ENCODE measurements at regions not wholly inside any gene's neighbourhood (a gene's known extent, or its start where the extent isn't known, plus 50 kb on each side); places are given as distances from the start of the nearest gene placed in this dataset.

DNA sequence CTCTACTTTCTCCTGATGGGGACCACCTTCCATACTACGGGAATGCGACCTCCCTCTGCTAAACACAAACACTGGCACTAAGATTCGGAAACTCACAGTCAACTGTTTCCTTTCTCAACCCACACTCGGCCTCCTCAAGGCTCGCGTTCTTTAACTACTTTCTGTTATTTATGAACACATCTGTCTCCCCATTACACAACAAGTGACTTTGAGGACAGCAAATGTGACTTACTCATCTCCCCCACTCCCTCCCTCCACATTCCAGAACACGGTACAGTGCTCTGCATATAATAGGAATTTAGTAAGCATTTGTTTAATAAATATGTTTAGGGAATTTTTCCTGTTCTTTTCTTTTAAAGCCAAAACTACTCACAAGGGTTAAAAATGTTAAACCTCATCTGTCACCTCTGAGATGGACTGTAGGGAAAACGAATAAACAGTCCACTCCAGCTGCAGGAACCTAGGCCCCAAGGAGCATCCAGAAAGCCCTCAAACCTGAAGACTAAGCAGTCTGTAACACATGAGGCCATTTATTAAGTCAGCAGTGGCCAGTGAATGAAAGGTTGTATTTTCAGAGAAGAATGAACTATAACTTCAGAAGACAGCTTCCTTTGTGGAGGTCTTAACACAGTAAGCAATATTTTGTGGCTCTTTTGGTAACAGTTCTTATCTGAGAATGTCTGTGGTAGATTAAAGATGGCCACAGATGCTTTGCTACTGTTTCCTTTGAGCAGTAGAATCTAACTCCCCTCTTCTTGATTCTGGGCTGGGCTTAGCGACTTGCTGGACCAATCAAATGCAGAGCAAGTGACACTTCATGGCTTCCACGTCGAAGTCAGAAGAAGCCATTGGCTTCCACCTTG, 209.6 kb upstream of the DTNBP1 start:
- Histone ChIP-seq H3K4me3 (ENCODE audit: low read depth, low read length) (no peak overlapping the region), H3K36me3 (ENCODE audit: control insufficient read depth, insufficient read depth, low read length) (no peaks in the 10 kb centered on the region), H3K27me3 (ENCODE audit: control insufficient read depth, insufficient read depth, low read length) (peaks cover 3% of the 10 kb centered on the region)
- FAIRE-seq (no peak), DNase-seq (ENCODE audit: low read depth) (no peak)
- TF ChIP-seq, protein P1, sequence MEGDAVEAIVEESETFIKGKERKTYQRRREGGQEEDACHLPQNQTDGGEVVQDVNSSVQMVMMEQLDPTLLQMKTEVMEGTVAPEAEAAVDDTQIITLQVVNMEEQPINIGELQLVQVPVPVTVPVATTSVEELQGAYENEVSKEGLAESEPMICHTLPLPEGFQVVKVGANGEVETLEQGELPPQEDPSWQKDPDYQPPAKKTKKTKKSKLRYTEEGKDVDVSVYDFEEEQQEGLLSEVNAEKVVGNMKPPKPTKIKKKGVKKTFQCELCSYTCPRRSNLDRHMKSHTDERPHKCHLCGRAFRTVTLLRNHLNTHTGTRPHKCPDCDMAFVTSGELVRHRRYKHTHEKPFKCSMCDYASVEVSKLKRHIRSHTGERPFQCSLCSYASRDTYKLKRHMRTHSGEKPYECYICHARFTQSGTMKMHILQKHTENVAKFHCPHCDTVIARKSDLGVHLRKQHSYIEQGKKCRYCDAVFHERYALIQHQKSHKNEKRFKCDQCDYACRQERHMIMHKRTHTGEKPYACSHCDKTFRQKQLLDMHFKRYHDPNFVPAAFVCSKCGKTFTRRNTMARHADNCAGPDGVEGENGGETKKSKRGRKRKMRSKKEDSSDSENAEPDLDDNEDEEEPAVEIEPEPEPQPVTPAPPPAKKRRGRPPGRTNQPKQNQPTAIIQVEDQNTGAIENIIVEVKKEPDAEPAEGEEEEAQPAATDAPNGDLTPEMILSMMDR (IDR thresholded peaks at IDR 0.05; ENCODE audit: insufficient read depth, low read length, severe bottlenecking), result no peak

DNA sequence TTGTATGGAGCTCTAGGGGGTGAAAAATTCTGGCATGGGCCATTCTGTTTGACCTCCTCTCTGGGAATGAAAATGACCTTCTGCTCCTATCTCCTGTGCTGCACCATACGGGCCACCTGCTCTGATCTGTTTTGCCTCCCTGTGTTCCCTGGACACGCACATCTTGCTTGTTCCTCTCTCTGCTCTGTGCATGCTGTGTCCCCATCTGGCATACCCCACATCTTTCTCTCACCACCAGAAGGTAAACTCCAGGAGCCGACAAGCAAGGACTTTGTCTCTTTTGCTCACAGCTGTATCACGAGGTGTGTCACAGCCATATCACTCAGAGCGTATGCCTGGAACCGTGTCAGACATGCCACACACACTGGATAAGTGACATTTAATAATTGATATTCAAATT, 208.4 kb upstream of the DTNBP1 start:
- no peaks in the 10 kb centered on the region for H3K36me3 ChIP-seq (ENCODE audit: control insufficient read depth, insufficient read depth, low read length)
- FAIRE-seq, result no peak
- H3K4me3 ChIP-seq (ENCODE audit: low read depth, low read length), result no peak overlapping the region
- no peak for DNase-seq (ENCODE audit: low read depth)
- TF ChIP-seq, protein P1 (IDR thresholded peaks at IDR 0.05; ENCODE audit: insufficient read depth, low read length, severe bottlenecking), result no peak
- peaks cover 3% of the 10 kb centered on the region for H3K27me3 ChIP-seq (ENCODE audit: control insufficient read depth, insufficient read depth, low read length)

DNA sequence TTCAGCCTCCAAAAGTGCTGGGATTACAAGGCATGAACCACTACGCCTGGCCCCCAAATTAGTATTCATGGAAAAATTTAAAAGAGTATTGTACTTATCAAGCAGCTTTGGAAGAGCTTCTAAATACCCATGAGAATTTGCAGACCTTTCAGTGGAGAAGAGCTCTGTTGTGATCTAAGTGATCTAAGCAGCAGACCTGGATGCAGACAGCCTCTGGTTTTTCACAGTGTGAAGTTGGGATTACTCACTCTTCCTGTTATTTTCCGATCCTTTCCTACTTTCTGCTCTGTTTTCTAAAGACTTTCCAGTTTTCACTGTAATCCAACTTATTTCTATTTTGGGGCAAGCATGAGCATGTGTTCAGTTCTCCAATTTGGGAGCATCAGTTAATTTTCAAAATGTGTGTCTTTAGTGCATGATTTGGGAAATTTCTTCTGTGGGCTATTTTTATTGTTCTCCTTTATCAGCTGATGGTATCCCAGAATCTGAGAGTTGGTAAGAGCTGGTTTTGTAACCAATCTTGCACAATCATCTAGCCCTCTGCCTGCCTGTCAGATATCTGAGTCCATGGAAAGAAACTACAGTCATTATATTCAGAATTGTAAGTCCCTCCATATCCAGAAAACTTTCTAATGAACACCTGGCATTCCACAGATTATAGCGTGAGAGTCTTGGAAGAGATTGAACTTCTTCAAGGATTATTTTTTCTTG, 207.7 kb upstream of the DTNBP1 start:
- no peak for FAIRE-seq
- TF ChIP-seq, protein P1 (IDR thresholded peaks at IDR 0.05; ENCODE audit: insufficient read depth, low read length, severe bottlenecking), result no peak
- Histone ChIP-seq H3K27me3 (ENCODE audit: control insufficient read depth, insufficient read depth, low read length) (peaks cover 3% of the 10 kb centered on the region), H3K4me3 (ENCODE audit: low read depth, low read length) (no peak overlapping the region), H3K36me3 (ENCODE audit: control insufficient read depth, insufficient read depth, low read length) (no peaks in the 10 kb centered on the region)
- peak; percentile 33 for DNase-seq (ENCODE audit: low read depth)

DNA sequence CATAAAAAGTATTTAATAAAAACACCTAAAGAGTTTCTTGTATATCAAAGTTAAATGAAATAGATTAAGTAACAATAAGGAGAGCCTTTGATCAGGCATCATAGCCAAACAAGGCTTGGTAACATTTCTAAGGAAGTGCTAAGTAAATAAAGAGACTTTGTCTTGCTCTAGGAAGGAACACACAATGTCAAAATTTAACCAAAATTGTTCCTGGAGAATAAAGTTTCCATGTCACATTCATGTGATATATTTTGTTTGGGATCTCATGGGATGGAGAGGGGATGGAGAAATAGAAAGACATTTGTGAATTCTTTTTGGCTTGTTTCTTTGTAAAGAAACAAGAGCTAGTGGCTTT, 201.9 kb upstream of the DTNBP1 start:
- DNase-seq (ENCODE audit: low read depth) (no peak), FAIRE-seq (no peak)
- TF ChIP-seq, protein P1 (IDR thresholded peaks at IDR 0.05; ENCODE audit: insufficient read depth, low read length, severe bottlenecking), result no peak
- Histone ChIP-seq H3K4me3 (ENCODE audit: low read depth, low read length) (no peak overlapping the region), H3K27me3 (ENCODE audit: control insufficient read depth, insufficient read depth, low read length) (peaks cover 2% of the 10 kb centered on the region), H3K36me3 (ENCODE audit: control insufficient read depth, insufficient read depth, low read length) (no peaks in the 10 kb centered on the region)

DNA sequence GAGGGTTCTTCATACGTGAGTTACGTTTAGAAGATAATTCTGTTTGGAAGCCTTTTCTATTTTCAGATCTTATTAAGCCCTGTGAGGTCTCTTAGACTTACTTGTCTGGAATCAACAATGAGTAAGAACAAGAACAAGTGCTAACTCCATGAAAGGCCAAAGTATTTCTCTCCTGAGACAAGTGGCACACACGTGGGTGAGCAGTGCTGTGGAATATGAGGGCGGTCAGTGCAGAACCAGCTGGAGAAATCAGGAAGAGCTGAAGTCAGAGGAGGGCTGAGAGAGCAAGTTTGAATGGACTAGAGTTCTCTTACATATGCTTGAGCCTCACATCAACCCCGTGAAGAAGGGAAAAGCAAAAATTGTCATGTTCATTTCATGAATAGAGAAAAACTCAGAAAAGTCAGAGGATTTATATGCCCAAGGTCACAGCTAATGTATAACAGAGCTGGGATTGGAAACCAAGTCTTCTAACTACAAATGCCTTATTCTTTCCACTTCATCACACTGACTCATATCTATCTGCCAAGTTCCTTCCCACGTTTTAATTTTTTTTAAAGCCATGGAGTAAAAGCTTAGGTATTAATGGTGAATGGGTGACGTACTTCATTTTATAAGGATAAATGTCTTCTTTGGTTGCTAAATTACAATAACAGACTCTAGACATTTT, 201.3 kb upstream of the DTNBP1 start:
- TF ChIP-seq, protein P1 (IDR thresholded peaks at IDR 0.05; ENCODE audit: insufficient read depth, low read length, severe bottlenecking), result no peak
- no peak for FAIRE-seq

More for the DNA sequence above, 201.3 kb upstream of the DTNBP1 start:
- no peaks in the 10 kb centered on the region for H3K36me3 ChIP-seq (ENCODE audit: control insufficient read depth, insufficient read depth, low read length)
- no peak for DNase-seq (ENCODE audit: low read depth)
- H3K27me3 ChIP-seq (ENCODE audit: control insufficient read depth, insufficient read depth, low read length), result peaks cover 2% of the 10 kb centered on the region
- no peak overlapping the region for H3K4me3 ChIP-seq (ENCODE audit: low read depth, low read length)

All from bronchial epithelial cell (primary cell).